ENCODE measurements at regions not wholly inside any gene's neighbourhood (a gene's known extent, or its start where the extent isn't known, plus 50 kb on each side); places are given as distances from the start of the nearest gene placed in this dataset.

GRCh38 chr3:124666067-124666466 is 64.2 kb upstream of the UMPS start:
- TF ChIP-seq, protein P1, sequence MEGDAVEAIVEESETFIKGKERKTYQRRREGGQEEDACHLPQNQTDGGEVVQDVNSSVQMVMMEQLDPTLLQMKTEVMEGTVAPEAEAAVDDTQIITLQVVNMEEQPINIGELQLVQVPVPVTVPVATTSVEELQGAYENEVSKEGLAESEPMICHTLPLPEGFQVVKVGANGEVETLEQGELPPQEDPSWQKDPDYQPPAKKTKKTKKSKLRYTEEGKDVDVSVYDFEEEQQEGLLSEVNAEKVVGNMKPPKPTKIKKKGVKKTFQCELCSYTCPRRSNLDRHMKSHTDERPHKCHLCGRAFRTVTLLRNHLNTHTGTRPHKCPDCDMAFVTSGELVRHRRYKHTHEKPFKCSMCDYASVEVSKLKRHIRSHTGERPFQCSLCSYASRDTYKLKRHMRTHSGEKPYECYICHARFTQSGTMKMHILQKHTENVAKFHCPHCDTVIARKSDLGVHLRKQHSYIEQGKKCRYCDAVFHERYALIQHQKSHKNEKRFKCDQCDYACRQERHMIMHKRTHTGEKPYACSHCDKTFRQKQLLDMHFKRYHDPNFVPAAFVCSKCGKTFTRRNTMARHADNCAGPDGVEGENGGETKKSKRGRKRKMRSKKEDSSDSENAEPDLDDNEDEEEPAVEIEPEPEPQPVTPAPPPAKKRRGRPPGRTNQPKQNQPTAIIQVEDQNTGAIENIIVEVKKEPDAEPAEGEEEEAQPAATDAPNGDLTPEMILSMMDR (IDR thresholded peaks at IDR 0.05), result no peak
- TF ChIP-seq POLR2A (IDR thresholded peaks at IDR 0.05), result no peak

All from Peyer's patch (tissue), 4 donors.